ENCODE measurements at regions not wholly inside any gene's neighbourhood (a gene's known extent, or its start where the extent isn't known, plus 50 kb on each side); places are given as distances from the start of the nearest gene placed in this dataset.

GRCh38 chr7:420142-421093, 99.2 kb downstream of the PDGFA start:
- H3K9me3 ChIP-seq: no peaks in the 10 kb centered on the region
- no peak overlapping the region for H3K4me3 ChIP-seq
- TF ChIP-seq EP300 (IDR thresholded peaks at IDR 0.05) (no peak), CTCF (IDR thresholded peaks at IDR 0.05) (no peak), POLR2A (IDR thresholded peaks at IDR 0.05) (no peak)
- intact Hi-C loops (cut with DNase I): no loop called here
- DNase-seq: no peak
- H3K36me3 ChIP-seq: no peaks in the 10 kb centered on the region
- no peaks in the 10 kb centered on the region for H3K4me1 ChIP-seq (ENCODE audit: insufficient read depth)
- H3K27me3 ChIP-seq: no peaks in the 10 kb centered on the region
- WGBS, 3 donors: 79 to 90% (median 80%) methylated on average over 16 to 20 of the region's 20 CpGs
- H3K27ac ChIP-seq: no peak overlapping the region

GRCh38 chr7:421136-421991, 98.3 kb downstream of the PDGFA start:
- TF ChIP-seq CTCF (IDR thresholded peaks at IDR 0.05) (no peak), EP300 (IDR thresholded peaks at IDR 0.05) (no peak)
- H3K9me3 ChIP-seq: no peaks in the 10 kb centered on the region
- no peak overlapping the region for H3K4me3 ChIP-seq
- H3K4me1 ChIP-seq (ENCODE audit: insufficient read depth): no peaks in the 10 kb centered on the region
- intact Hi-C loops (cut with DNase I): no loop called here
- no peak for DNase-seq
- H3K27me3 ChIP-seq: no peaks in the 10 kb centered on the region
- WGBS, 3 donors: 61 to 73% (median 63%) methylated on average over 56 to 57 of the region's 57 CpGs
- H3K36me3 ChIP-seq: no peaks in the 10 kb centered on the region
- H3K27ac ChIP-seq: no peak overlapping the region

GRCh38 chr7:422191-422885, 97.3 kb downstream of the PDGFA start:
- WGBS, 3 donors: 85 to 91% (median 88%) methylated on average over 33 of the region's 33 CpGs
- no peak for DNase-seq
- no peaks in the 10 kb centered on the region for H3K9me3 ChIP-seq
- no peaks in the 10 kb centered on the region for H3K27me3 ChIP-seq
- H3K27ac ChIP-seq: no peak overlapping the region
- no peak overlapping the region for H3K4me3 ChIP-seq
- intact Hi-C loops (cut with DNase I): no loop called here
- no peaks in the 10 kb centered on the region for H3K4me1 ChIP-seq (ENCODE audit: insufficient read depth)
- no peaks in the 10 kb centered on the region for H3K36me3 ChIP-seq
- TF ChIP-seq EP300 (IDR thresholded peaks at IDR 0.05): no peak
- no peak for TF ChIP-seq POLR2A (IDR thresholded peaks at IDR 0.05)
- TF ChIP-seq CTCF (IDR thresholded peaks at IDR 0.05): no peak

GRCh38 chr7:422886-423225, 96.8 kb downstream of the PDGFA start:
- 81 to 92% (median 86%) methylated on average over 13 to 15 of the region's 15 CpGs for WGBS, 3 donors
- H3K9me3 ChIP-seq: no peaks in the 10 kb centered on the region
- no peaks in the 10 kb centered on the region for H3K27me3 ChIP-seq
- H3K4me1 ChIP-seq (ENCODE audit: insufficient read depth): no peaks in the 10 kb centered on the region
- no peak overlapping the region for H3K4me3 ChIP-seq
- intact Hi-C loops (cut with DNase I): no loop called here
- TF ChIP-seq CTCF (IDR thresholded peaks at IDR 0.05) (no peak), EP300 (IDR thresholded peaks at IDR 0.05) (no peak), POLR2A (IDR thresholded peaks at IDR 0.05) (no peak)
- H3K36me3 ChIP-seq: no peaks in the 10 kb centered on the region
- DNase-seq: no peak
- no peak overlapping the region for H3K27ac ChIP-seq
